ENCODE measurements at regions not wholly inside any gene's neighbourhood (a gene's known extent, or its start where the extent isn't known, plus 50 kb on each side); places are given as distances from the start of the nearest gene placed in this dataset.

DNA sequence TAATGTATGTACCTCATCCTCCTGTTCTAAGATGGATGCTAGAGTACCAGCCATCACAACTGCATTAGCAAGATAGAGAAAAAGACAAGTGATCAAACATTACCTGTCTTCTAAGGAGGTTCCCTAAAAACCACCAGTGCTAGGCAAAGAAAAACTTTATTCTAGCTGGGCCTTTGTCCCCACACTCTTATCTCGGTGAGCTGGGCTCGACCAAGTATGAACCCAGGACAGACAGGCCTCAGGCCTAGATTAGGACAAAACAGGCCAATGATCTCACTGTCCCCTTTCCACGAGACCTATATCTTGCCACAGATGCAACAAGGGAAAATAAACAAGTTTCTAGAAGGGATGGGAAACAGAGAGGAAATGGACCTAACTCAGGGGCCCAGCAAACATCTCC, 127.6 kb upstream of the PKDCC start:
- Histone ChIP-seq H3K79me2 (ENCODE audit: control insufficient read depth, insufficient read depth, low read length) (no peaks in the 10 kb centered on the region), H3K9me3 (ENCODE audit: control insufficient read depth, insufficient read depth, low read depth, low read length) (no peaks in the 10 kb centered on the region), H3K9ac (ENCODE audit: insufficient read depth, low read length) (no peak overlapping the region), H3K4me3 (replicated peaks in 1 of 4; ENCODE audit: control extremely low read depth in 1 of 4, insufficient read depth in 1 of 4, low read depth in 3 of 4, low read length in 4 of 4) (no peak overlapping the region), H3K27me3 (ENCODE audit: control insufficient read depth, insufficient read depth, low read length) (no peaks in the 10 kb centered on the region), H4K20me1 (ENCODE audit: control insufficient read depth, extremely low read depth, insufficient read depth, low read length) (no peaks in the 10 kb centered on the region), H3K27ac (ENCODE audit: insufficient read depth, low read length) (no peak overlapping the region), H3K4me1 (ENCODE audit: control insufficient read depth, extremely low read depth, insufficient read depth, low read length) (no peaks in the 10 kb centered on the region), H2AFZ (ENCODE audit: low read length) (no peak overlapping the region), H3K36me3 (ENCODE audit: control insufficient read depth, insufficient read depth, low read length) (no peaks in the 10 kb centered on the region), H3K4me2 (ENCODE audit: extremely low read depth, insufficient read depth, low read length) (no peak overlapping the region)
- no peak for DNase-seq (ENCODE audit: low read depth in 2 of 2)
- TF ChIP-seq, protein P1, sequence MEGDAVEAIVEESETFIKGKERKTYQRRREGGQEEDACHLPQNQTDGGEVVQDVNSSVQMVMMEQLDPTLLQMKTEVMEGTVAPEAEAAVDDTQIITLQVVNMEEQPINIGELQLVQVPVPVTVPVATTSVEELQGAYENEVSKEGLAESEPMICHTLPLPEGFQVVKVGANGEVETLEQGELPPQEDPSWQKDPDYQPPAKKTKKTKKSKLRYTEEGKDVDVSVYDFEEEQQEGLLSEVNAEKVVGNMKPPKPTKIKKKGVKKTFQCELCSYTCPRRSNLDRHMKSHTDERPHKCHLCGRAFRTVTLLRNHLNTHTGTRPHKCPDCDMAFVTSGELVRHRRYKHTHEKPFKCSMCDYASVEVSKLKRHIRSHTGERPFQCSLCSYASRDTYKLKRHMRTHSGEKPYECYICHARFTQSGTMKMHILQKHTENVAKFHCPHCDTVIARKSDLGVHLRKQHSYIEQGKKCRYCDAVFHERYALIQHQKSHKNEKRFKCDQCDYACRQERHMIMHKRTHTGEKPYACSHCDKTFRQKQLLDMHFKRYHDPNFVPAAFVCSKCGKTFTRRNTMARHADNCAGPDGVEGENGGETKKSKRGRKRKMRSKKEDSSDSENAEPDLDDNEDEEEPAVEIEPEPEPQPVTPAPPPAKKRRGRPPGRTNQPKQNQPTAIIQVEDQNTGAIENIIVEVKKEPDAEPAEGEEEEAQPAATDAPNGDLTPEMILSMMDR (conservative IDR thresholded peaks at IDR 0.05 in 1 of 2, IDR thresholded peaks at IDR 0.05 in 1 of 2; ENCODE audit: low read depth in 1 of 2, low read length in 2 of 2), result no peak
- TF ChIP-seq EZH2 (IDR thresholded peaks at IDR 0.05; ENCODE audit: low read length, missing control alignments), result no peak

DNA sequence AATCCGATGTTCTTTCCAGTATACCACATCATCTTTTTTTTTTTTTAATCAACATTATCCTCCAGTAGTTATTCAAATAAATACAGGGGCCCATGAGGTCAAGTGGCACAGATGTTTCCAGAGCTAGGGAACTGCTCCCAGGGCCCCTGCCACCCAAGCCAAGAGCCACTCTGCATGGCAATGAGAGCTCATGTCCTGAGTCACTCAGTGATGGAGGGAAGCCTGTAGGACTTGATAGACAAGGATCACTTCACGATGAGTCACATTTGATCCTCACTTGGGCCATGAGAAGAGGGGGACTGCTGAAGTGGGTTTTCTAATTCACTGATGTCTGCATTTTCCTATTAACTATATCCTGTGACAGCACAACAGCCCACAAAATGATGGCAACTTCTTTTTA, 127.0 kb upstream of the PKDCC start:
- no peak overlapping the region for H3K27ac ChIP-seq (ENCODE audit: insufficient read depth, low read length)
- H3K4me2 ChIP-seq (ENCODE audit: extremely low read depth, insufficient read depth, low read length), result no peak overlapping the region
- DNase-seq (ENCODE audit: low read depth in 2 of 2), result no peak
- H3K27me3 ChIP-seq (ENCODE audit: control insufficient read depth, insufficient read depth, low read length), result no peaks in the 10 kb centered on the region
- H2AFZ ChIP-seq (ENCODE audit: low read length), result no peak overlapping the region
- no peak overlapping the region for H3K9ac ChIP-seq (ENCODE audit: insufficient read depth, low read length)
- H4K20me1 ChIP-seq (ENCODE audit: control insufficient read depth, extremely low read depth, insufficient read depth, low read length), result no peaks in the 10 kb centered on the region
- no peaks in the 10 kb centered on the region for H3K4me1 ChIP-seq (ENCODE audit: control insufficient read depth, extremely low read depth, insufficient read depth, low read length)
- H3K79me2 ChIP-seq (ENCODE audit: control insufficient read depth, insufficient read depth, low read length), result no peaks in the 10 kb centered on the region
- TF ChIP-seq, protein P1 (conservative IDR thresholded peaks at IDR 0.05 in 1 of 2, IDR thresholded peaks at IDR 0.05 in 1 of 2; ENCODE audit: low read depth in 1 of 2, low read length in 2 of 2), result no peak
- TF ChIP-seq EZH2 (IDR thresholded peaks at IDR 0.05; ENCODE audit: low read length, missing control alignments), result no peak
- no peak overlapping the region for H3K4me3 ChIP-seq (replicated peaks in 1 of 4; ENCODE audit: control extremely low read depth in 1 of 4, insufficient read depth in 1 of 4, low read depth in 3 of 4, low read length in 4 of 4)
- no peaks in the 10 kb centered on the region for H3K36me3 ChIP-seq (ENCODE audit: control insufficient read depth, insufficient read depth, low read length)
- H3K9me3 ChIP-seq (ENCODE audit: control insufficient read depth, insufficient read depth, low read depth, low read length), result no peaks in the 10 kb centered on the region

DNA sequence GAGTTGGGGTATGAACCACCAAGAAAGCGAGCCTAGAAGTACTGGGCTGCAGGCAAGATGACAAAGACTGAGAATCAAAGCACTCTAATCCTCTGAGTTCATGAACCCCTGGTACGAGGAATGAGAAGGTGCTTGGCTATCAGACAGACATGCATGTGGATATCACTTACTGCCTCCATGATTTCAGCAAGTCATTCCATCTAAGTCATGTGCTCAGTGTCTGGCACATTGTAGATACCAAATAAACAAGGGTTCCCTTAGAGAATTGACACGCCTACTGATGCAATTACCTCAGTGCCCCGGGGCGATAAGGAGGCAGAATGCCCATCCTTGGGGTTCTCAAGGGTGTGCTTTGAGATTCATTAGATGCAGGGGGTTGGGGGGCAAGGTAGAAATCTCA, 125.6 kb upstream of the PKDCC start:
- Histone ChIP-seq H2AFZ (ENCODE audit: low read length) (no peak overlapping the region), H3K27me3 (ENCODE audit: control insufficient read depth, insufficient read depth, low read length) (no peaks in the 10 kb centered on the region), H3K9me3 (ENCODE audit: control insufficient read depth, insufficient read depth, low read depth, low read length) (no peaks in the 10 kb centered on the region), H3K79me2 (ENCODE audit: control insufficient read depth, insufficient read depth, low read length) (no peaks in the 10 kb centered on the region), H4K20me1 (ENCODE audit: control insufficient read depth, extremely low read depth, insufficient read depth, low read length) (no peaks in the 10 kb centered on the region), H3K4me1 (ENCODE audit: control insufficient read depth, extremely low read depth, insufficient read depth, low read length) (no peaks in the 10 kb centered on the region), H3K4me3 (replicated peaks in 1 of 4; ENCODE audit: control extremely low read depth in 1 of 4, insufficient read depth in 1 of 4, low read depth in 3 of 4, low read length in 4 of 4) (no peak overlapping the region), H3K36me3 (ENCODE audit: control insufficient read depth, insufficient read depth, low read length) (no peaks in the 10 kb centered on the region), H3K9ac (ENCODE audit: insufficient read depth, low read length) (no peak overlapping the region), H3K27ac (ENCODE audit: insufficient read depth, low read length) (no peak overlapping the region), H3K4me2 (ENCODE audit: extremely low read depth, insufficient read depth, low read length) (no peak overlapping the region)
- no peak for TF ChIP-seq EZH2 (IDR thresholded peaks at IDR 0.05; ENCODE audit: low read length, missing control alignments)
- TF ChIP-seq, protein P1 (conservative IDR thresholded peaks at IDR 0.05 in 1 of 2, IDR thresholded peaks at IDR 0.05 in 1 of 2; ENCODE audit: low read depth in 1 of 2, low read length in 2 of 2), result no peak
- peak in 1 of 2 donors; percentile 17 for DNase-seq (ENCODE audit: low read depth in 2 of 2)

Measured in fibroblast of lung (primary cell).